HG02973 (cell line): ENCODE measurements at regions not wholly inside any gene's neighbourhood (a gene's known extent, or its start where the extent isn't known, plus 50 kb on each side); places are given as distances from the start of the nearest gene placed in this dataset.

Source experiments
- ATAC-seq: cut with Tn5 transposase; IDR thresholded peaks from one replicate; pipeline ENCODE4 v1.9.1; 2021; ENCODE audit warnings: moderate library complexity; ENCODE audit not compliant: unreplicated experiment

- no peak for ATAC-seq
Measured at GRCh38 chr14:58809520-58809919, 171.8 kb downstream of the DACT1 start.

- peak; percentile 91 for ATAC-seq
Measured at GRCh38 chr14:58812050-58812910, 174.5 kb downstream of the DACT1 start.

GRCh38 chr14:58813745-58814144, 176.0 kb downstream of the DACT1 start:
- ATAC-seq, result no peak

- ATAC-seq, result no peak
Measured at GRCh38 chr14:58814466-58814865, 176.7 kb downstream of the DACT1 start.

- ATAC-seq, result no peak
Measured at GRCh38 chr14:58815161-58815701, 177.5 kb downstream of the DACT1 start.

- no peak for ATAC-seq
Measured at GRCh38 chr14:58815794-58816193, 178.0 kb downstream of the DACT1 start.

- ATAC-seq, result no peak
Measured at GRCh38 chr14:58816416-58817115, 178.8 kb downstream of the DACT1 start.

GRCh38 chr14:58817846-58818245, 180.1 kb downstream of the DACT1 start:
- no peak for ATAC-seq

- ATAC-seq, result no peak
Measured at GRCh38 chr14:58820032-58820431, 182.3 kb downstream of the DACT1 start.

- ATAC-seq, result no peak
Measured at GRCh38 chr14:58821421-58821820, 183.7 kb downstream of the DACT1 start.

GRCh38 chr14:58822856-58823255, 185.1 kb downstream of the DACT1 start:
- ATAC-seq, result no peak

GRCh38 chr14:58823312-58823711, 185.6 kb downstream of the DACT1 start:
- no peak for ATAC-seq

- no peak for ATAC-seq
Measured at GRCh38 chr14:58824106-58824505, 186.3 kb downstream of the DACT1 start.

- ATAC-seq, result no peak
Measured at GRCh38 chr14:58824796-58825195, 187.0 kb downstream of the DACT1 start.

- ATAC-seq, result no peak
Measured at GRCh38 chr14:58825606-58826005, 187.8 kb downstream of the DACT1 start.

- no peak for ATAC-seq
Measured at GRCh38 chr14:58826845-58827686, 189.3 kb downstream of the DACT1 start.

GRCh38 chr14:58828298-58828697, 190.5 kb downstream of the DACT1 start:
- ATAC-seq, result no peak

GRCh38 chr14:58829594-58829993, 191.8 kb downstream of the DACT1 start:
- ATAC-seq, result no peak

- ATAC-seq, result no peak
Measured at GRCh38 chr14:58830121-58830520, 192.4 kb downstream of the DACT1 start.

GRCh38 chr14:58832095-58832521, 194.3 kb downstream of the DACT1 start:
- no peak for ATAC-seq
